ENCODE measurements at regions not wholly inside any gene's neighbourhood (a gene's known extent, or its start where the extent isn't known, plus 50 kb on each side); places are given as distances from the start of the nearest gene placed in this dataset.

DNA sequence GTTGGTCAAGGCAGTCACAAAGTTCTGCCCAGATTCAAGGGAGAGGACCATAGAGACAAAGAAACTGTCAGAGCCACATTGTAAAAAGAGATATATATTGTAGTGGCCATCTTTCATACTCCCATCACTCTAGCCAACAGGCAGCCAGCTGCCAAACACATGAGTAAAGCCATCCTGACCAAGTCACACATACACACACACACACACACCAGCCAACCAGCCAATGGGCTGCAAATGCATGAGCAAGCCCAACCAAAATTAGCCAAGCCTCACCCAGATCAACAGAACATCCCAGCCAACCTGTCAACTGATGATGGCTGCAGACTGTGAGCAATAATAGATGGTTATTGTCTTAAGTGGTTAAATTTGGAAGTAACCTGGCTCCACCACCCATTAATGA lies 120.7 kb downstream of the SEC16B start:
- TF ChIP-seq, protein P1, sequence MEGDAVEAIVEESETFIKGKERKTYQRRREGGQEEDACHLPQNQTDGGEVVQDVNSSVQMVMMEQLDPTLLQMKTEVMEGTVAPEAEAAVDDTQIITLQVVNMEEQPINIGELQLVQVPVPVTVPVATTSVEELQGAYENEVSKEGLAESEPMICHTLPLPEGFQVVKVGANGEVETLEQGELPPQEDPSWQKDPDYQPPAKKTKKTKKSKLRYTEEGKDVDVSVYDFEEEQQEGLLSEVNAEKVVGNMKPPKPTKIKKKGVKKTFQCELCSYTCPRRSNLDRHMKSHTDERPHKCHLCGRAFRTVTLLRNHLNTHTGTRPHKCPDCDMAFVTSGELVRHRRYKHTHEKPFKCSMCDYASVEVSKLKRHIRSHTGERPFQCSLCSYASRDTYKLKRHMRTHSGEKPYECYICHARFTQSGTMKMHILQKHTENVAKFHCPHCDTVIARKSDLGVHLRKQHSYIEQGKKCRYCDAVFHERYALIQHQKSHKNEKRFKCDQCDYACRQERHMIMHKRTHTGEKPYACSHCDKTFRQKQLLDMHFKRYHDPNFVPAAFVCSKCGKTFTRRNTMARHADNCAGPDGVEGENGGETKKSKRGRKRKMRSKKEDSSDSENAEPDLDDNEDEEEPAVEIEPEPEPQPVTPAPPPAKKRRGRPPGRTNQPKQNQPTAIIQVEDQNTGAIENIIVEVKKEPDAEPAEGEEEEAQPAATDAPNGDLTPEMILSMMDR (IDR thresholded peaks at IDR 0.05): no peak
- no peak for TF ChIP-seq POLR2A (IDR thresholded peaks at IDR 0.05)
- no peak for TF ChIP-seq POLR2AphosphoS5 (IDR thresholded peaks at IDR 0.05)
